ENCODE measurements at regions not wholly inside any gene's neighbourhood (a gene's known extent, or its start where the extent isn't known, plus 50 kb on each side); places are given as distances from the start of the nearest gene placed in this dataset.

DNA sequence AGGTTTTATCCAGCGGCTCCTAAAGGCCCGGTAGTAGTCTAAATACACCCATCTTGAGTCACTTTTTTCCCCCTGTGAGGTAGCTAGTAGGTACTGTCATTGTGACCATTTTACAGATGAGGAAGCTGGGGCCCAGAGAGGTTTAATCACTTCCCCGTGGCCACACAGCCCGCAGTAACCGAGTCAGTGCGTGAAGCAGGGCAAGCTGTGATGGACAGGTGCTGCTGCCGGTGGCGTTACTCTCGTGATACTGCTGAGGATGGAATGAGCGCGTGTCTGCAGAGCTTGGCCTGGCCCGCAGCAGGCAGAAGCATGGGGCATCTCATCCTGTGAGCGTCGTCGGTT lies 226.3 kb upstream of the CIBAR2 start:
- H3K27ac ChIP-seq: no peak overlapping the region

DNA sequence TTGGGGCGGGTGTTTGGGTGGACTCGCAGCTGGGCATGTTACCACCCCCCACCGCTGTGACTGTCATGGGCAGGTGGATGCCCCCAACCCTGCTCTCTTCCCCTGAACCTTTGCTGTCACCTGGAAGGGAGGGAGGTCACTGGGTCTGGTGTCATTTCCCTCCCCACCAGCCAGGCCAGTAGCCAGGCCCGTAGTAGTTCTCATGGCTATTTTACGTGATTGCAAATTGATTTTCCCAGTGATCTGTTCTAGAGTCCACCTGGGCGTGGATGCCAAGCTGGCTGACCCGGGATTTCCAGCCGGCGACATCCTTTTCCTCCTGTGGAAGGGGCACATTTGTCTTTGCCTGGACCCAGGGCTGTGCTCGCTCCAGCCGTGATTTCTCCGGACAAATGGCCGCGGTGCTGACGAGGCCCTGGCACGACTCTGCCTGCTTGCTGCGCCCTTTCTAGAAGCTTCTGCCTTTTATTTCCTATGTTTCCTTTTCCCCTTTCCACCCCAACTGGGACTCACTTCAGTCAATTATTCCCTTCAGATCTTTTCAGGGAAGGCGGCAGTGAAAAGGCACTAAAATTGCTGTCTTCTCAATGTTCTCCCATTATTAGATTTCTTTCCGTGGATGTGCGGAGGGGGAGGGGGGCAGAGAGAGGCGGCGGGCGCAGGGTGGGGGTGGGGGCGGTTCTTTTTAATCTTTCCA lies 226.9 kb upstream of the CIBAR2 start:
- Histone ChIP-seq H3K36me3 (no peaks in the 10 kb centered on the region), H3K27me3 (no peaks in the 10 kb centered on the region), H3K4me1 (peaks cover 0 to 23% (median 5%) of the 10 kb centered on the region in 4 donors), H3K4me3 (no peak overlapping the region), H3K27ac (no peak overlapping the region), H3K9me3 (no peaks in the 10 kb centered on the region)
- WGBS, 2 donors: 83% methylated on average over 23 to 24 of the region's 24 CpGs
- no peak for DNase-seq (ENCODE audit: low spot score in 2 of 2)
- TF ChIP-seq POLR2A (IDR thresholded peaks at IDR 0.05) (no peak), EP300 (IDR thresholded peaks at IDR 0.05) (no peak)
- TF ChIP-seq, protein P1, sequence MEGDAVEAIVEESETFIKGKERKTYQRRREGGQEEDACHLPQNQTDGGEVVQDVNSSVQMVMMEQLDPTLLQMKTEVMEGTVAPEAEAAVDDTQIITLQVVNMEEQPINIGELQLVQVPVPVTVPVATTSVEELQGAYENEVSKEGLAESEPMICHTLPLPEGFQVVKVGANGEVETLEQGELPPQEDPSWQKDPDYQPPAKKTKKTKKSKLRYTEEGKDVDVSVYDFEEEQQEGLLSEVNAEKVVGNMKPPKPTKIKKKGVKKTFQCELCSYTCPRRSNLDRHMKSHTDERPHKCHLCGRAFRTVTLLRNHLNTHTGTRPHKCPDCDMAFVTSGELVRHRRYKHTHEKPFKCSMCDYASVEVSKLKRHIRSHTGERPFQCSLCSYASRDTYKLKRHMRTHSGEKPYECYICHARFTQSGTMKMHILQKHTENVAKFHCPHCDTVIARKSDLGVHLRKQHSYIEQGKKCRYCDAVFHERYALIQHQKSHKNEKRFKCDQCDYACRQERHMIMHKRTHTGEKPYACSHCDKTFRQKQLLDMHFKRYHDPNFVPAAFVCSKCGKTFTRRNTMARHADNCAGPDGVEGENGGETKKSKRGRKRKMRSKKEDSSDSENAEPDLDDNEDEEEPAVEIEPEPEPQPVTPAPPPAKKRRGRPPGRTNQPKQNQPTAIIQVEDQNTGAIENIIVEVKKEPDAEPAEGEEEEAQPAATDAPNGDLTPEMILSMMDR (IDR thresholded peaks at IDR 0.05): no peak

More for the DNA sequence above, 226.3 kb upstream of the CIBAR2 start:
- no peaks in the 10 kb centered on the region for H3K9me3 ChIP-seq
- no peaks in the 10 kb centered on the region for H3K27me3 ChIP-seq
- H3K4me3 ChIP-seq: no peak overlapping the region
- no peaks in the 10 kb centered on the region for H3K36me3 ChIP-seq
- TF ChIP-seq EP300 (IDR thresholded peaks at IDR 0.05): no peak
- peaks cover 0 to 23% (median 5%) of the 10 kb centered on the region in 4 donors for H3K4me1 ChIP-seq
- DNase-seq (ENCODE audit: low spot score in 2 of 2): no peak
- 88 to 95% methylated on average over 15 of the region's 15 CpGs for WGBS, 2 donors

DNA sequence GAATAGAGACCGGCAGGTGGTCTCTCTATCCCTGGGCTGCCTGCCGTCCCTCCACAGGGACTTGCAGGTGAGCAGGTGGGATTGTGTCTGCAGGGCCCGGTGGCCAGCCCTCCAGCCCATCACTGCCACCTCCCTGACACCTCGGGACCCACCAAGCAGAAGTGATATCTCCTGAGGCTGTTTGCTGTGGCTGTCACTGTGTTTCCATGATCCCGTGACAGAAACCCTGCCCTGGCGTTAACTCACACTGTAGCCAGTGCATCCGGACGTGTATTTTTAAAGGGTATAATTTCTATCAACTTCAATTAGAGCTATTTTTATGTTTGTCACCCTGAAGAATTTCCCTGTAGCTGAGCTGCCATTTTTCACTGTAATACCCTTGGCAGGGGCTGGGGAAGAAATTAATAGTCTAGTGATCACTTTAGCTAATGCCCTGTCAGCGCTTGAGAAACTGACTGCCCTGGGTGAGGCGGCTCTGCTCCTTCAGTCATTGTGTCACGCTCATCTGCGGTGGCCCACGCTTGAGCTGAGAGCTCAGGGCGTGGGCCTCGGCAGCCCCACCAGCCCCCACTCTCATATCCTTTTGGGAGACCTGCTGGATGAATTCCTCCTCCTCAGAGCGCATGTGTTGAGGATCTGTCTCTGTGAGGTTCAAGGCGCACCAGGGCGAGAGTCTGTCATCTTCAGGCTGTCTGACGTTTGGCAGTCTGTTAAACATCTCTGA lies 229.9 kb upstream of the CIBAR2 start:
- WGBS, 2 donors: 75 to 82% methylated on average over 19 of the region's 19 CpGs
- Histone ChIP-seq H3K4me3 (no peak overlapping the region), H3K27ac (no peak overlapping the region), H3K36me3 (no peaks in the 10 kb centered on the region), H3K9me3 (no peaks in the 10 kb centered on the region), H3K27me3 (no peaks in the 10 kb centered on the region), H3K4me1 (no peaks in the 10 kb centered on the region)
- TF ChIP-seq EP300 (IDR thresholded peaks at IDR 0.05): no peak
- TF ChIP-seq POLR2A (IDR thresholded peaks at IDR 0.05): no peak
- TF ChIP-seq, protein P1 (IDR thresholded peaks at IDR 0.05): no peak
- no peak for DNase-seq (ENCODE audit: low spot score in 2 of 2)

DNA sequence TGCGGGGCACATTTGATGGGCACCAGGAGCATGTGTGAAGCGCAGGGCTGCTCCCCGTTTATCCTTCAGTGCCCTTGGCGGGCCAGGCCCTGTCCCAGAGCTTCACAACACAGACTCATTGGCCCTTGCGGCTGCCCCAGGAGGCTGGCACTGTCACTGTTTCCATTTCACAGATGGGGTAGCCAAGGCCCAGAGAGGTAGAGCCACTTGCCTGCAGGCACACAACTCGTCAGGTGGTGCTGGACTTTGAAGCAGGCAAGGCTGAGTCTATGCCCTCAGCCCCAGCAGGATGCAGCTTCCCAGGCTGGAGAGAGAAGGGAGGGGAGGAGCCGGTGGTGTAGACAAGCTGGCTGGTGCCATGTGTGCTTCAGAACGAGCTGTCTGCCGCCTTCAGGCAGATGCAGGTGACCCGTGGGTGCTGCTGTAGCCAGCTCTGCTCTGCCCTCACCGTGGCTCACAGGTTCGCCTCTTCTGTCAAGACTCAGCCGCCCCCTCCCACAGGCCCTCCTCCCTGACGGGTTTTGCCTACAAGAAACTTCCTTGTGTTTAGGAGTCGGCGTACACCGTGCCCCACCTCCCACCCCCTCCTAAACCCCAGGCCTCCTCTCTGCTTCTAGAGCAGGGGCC lies 232.3 kb upstream of the CIBAR2 start:
- TF ChIP-seq POLR2A (IDR thresholded peaks at IDR 0.05): no peak
- TF ChIP-seq EP300 (IDR thresholded peaks at IDR 0.05): no peak
- TF ChIP-seq, protein P1 (IDR thresholded peaks at IDR 0.05): no peak
- DNase-seq (ENCODE audit: low spot score in 2 of 2): no peak
- 83 to 88% methylated on average over 17 of the region's 17 CpGs for WGBS, 2 donors
- no peak overlapping the region for H3K4me3 ChIP-seq
- peaks cover 0 to 11% (median 4%) of the 10 kb centered on the region in 4 donors for H3K4me1 ChIP-seq
- H3K9me3 ChIP-seq: no peaks in the 10 kb centered on the region
- H3K36me3 ChIP-seq: no peaks in the 10 kb centered on the region
- no peaks in the 10 kb centered on the region for H3K27me3 ChIP-seq
- H3K27ac ChIP-seq: no peak overlapping the region

DNA sequence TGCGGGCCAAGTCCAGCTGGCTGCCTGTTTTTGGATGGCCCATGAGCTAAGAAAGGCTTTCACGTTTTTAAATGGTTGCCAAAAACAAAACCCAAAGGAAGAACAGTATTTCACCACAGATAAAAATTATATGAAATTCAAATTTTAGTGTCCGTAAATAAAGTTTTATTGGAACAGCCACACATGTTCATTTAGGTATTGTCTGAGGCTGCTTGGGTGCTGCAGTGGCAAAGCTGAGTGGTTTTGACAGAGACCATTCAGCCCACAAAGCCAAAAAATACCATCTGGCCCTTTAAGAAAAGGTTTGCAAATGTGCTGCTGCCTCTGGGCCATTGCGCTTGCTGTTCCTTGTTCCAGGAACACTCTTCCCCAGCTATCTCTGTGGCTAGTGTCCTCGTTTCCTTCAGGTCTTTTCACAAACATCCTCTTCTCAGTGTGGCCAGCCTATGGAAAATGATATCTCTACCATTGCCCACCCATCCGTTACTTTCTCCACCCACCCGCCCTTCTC lies 232.9 kb upstream of the CIBAR2 start:
- Histone ChIP-seq H3K27me3 (no peaks in the 10 kb centered on the region), H3K9me3 (no peaks in the 10 kb centered on the region), H3K4me1 (peaks cover 0 to 16% (median 7%) of the 10 kb centered on the region in 4 donors), H3K4me3 (no peak overlapping the region), H3K36me3 (no peaks in the 10 kb centered on the region), H3K27ac (no peak overlapping the region)
- DNase-seq (ENCODE audit: low spot score in 2 of 2): no peak
- no peak for TF ChIP-seq EP300 (IDR thresholded peaks at IDR 0.05)
- TF ChIP-seq POLR2A (IDR thresholded peaks at IDR 0.05): no peak
- TF ChIP-seq, protein P1 (IDR thresholded peaks at IDR 0.05): no peak
- WGBS, 2 donors: 71 to 87% methylated on average over 7 of the region's 7 CpGs
